ENCODE measurements at regions not wholly inside any gene's neighbourhood (a gene's known extent, or its start where the extent isn't known, plus 50 kb on each side); places are given as distances from the start of the nearest gene placed in this dataset.
"Not testable (repeated sequence)": the region's sequence is repeated elsewhere in the genome, so short reads cannot be mapped to it uniquely, and the experiment has no call there.

DNA sequence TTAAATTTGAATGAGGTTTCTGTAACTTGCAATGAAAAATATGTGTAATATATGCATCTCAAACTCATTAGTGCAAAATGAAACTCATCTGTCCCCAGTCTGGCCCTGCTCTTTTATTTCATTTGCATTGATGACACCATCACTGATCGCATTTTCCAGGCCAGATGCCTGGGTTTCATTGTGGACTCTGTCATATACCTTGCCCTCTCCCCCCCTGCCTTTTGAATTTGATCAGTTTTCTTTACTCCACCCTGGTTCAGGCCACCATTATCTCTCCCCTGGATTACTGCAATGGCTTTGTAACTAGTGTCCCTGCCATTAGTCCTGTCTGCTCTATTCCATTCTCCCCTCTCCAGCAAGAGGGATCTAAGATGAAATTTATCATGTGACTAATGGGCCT lies 360.6 kb upstream of the C11orf87 start:
- TF ChIP-seq, protein P1, sequence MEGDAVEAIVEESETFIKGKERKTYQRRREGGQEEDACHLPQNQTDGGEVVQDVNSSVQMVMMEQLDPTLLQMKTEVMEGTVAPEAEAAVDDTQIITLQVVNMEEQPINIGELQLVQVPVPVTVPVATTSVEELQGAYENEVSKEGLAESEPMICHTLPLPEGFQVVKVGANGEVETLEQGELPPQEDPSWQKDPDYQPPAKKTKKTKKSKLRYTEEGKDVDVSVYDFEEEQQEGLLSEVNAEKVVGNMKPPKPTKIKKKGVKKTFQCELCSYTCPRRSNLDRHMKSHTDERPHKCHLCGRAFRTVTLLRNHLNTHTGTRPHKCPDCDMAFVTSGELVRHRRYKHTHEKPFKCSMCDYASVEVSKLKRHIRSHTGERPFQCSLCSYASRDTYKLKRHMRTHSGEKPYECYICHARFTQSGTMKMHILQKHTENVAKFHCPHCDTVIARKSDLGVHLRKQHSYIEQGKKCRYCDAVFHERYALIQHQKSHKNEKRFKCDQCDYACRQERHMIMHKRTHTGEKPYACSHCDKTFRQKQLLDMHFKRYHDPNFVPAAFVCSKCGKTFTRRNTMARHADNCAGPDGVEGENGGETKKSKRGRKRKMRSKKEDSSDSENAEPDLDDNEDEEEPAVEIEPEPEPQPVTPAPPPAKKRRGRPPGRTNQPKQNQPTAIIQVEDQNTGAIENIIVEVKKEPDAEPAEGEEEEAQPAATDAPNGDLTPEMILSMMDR (IDR thresholded peaks at IDR 0.05; ENCODE audit: control insufficient read depth, extremely low read depth, insufficient read depth): no peak
- H3K4me3 ChIP-seq (ENCODE audit: low read depth, low read length): no peak overlapping the region
- no peak for DNase-seq (ENCODE audit: low read depth)

DNA sequence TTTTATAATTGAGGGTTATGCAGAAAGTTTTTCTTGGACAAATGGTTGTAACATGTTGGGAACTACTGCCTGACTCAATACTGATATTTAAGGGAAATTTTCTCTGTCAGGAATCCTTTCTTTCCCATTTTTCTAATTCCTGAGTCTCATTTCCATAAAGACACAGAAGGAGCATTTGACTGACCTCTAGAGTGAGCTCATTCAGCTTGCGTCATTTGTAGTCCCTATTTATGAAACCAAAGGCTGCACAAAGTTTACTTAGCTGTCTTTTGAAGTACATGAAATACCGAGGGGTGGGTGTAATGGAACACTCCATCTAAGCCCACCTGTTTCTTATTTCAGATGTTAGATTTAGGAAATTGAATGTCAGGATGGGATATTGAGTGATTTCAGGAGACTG lies 359.5 kb upstream of the C11orf87 start:
- TF ChIP-seq, protein P1 (IDR thresholded peaks at IDR 0.05; ENCODE audit: control insufficient read depth, extremely low read depth, insufficient read depth): no peak
- DNase-seq (ENCODE audit: low read depth): no peak
- no peak overlapping the region for H3K4me3 ChIP-seq (ENCODE audit: low read depth, low read length)

DNA sequence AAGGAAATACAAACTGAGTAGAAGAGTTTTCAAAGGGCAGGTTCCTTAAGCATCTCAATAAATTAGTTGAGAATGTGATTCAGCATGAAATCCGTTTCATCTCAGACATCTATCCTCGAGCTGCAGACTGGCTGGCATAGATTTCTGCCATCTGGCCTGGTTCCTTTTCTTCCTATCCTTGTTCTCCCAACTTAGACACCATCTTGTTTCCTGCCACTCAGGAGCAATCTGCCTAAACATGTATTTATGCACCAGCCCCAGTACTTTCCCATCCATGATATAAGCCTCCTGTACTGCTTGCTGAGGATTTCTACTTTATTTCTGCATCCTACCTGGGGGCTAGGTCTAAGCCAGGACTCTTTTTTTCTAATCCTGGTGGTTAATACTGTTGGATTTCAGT lies 359.1 kb upstream of the C11orf87 start:
- H3K4me3 ChIP-seq (ENCODE audit: low read depth, low read length): no peak overlapping the region
- no peak for DNase-seq (ENCODE audit: low read depth)
- TF ChIP-seq, protein P1 (IDR thresholded peaks at IDR 0.05; ENCODE audit: control insufficient read depth, extremely low read depth, insufficient read depth): no peak

DNA sequence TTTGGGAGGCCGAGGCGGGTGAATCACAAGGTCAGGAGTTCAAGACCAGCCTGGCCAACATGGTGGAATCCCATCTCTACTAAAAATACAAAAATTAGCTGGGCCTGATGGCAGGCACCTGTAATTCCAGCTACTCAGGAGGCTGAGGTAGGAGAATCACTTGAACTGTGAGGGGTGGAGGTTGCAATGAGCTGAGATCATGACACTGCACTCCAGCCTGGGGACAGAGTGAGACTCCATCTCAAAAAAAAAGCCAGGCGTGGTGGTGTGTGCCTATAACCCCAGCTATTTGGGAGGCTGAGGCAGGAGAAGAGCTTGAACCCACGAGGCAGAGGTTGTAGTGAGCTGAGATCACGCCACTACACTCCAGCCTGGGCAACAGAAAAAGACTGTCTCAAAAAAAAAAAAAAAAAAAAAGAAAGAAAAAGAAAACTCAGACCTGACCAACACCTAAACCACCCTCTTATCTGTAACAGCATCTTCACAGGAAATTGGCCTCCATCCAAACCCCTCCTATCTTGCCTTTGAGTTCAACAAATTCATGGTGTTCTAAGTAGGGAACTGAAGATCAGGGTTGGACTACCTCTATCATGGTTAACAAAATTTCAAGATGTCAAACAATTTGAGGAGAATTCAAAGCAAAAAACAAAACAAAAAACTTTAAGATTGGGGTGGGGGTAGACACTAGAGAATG lies 357.2 kb upstream of the C11orf87 start:
- peak; percentile 8 for DNase-seq (ENCODE audit: low read depth)
- not testable (repeated sequence) for H3K4me3 ChIP-seq (ENCODE audit: low read depth, low read length)

DNA sequence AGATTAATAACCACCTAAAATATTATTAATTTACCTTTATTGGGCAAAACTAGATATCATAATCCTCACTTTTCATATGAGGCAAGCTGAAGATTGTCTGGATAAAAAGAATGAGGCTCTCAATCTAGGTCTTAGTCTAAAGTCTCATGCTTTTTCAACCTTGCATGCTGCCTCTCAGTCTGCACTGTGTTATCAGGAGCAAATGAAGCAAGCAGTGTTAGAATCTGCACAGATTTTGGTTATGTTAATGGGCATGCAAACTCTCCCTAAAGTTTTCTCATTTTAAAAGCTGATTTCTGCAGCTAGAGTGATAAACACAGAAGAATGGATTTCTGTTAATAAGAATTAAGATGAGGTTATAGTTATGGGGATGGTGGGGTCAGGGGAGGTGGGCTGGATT lies 350.7 kb upstream of the C11orf87 start:
- TF ChIP-seq, protein P1 (IDR thresholded peaks at IDR 0.05; ENCODE audit: control insufficient read depth, extremely low read depth, insufficient read depth): no peak
- no peak overlapping the region for H3K4me3 ChIP-seq (ENCODE audit: low read depth, low read length)
- no peak for DNase-seq (ENCODE audit: low read depth)

DNA sequence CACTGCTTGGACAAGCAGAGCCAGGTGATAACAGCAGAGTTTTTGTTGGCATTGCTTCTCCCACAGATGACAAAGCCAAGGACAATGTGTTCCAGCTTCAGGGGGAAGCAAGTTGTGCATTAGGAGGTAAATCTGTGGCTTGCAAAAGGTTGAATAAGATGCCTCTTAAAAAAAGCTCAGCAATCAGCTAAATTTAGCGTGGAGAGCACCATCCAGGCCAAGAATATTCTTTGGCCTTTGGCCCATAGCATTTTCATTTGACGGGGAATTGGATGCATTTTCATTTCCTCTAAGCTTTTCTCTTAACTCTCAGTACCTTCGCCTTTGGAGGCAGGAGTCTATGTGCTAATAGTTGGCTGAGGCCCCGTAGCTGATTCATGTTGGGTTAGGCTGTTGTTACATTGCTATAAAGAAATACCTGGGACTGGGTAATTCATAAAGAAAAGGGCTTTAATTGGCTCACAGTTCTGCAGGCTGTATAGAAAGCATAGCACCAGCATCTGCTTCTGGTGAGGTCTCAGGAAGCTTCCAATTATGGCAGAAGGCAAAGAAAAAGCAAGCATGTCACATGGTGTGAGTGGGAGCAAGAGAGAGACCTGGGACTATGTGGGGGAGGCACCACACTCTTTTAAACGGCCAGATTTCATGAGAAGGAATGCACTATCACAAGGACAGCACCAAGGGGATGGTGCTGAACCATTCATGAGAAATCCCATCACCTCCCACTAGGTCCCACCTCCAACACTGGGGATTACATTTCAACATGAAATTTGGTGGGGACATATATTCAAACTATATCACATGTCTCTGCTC lies 350.1 kb upstream of the C11orf87 start:
- DNase-seq (ENCODE audit: low read depth): peak; percentile 13
- no peak overlapping the region for H3K4me3 ChIP-seq (ENCODE audit: low read depth, low read length)
- TF ChIP-seq, protein P1 (IDR thresholded peaks at IDR 0.05; ENCODE audit: control insufficient read depth, extremely low read depth, insufficient read depth): no peak

DNA sequence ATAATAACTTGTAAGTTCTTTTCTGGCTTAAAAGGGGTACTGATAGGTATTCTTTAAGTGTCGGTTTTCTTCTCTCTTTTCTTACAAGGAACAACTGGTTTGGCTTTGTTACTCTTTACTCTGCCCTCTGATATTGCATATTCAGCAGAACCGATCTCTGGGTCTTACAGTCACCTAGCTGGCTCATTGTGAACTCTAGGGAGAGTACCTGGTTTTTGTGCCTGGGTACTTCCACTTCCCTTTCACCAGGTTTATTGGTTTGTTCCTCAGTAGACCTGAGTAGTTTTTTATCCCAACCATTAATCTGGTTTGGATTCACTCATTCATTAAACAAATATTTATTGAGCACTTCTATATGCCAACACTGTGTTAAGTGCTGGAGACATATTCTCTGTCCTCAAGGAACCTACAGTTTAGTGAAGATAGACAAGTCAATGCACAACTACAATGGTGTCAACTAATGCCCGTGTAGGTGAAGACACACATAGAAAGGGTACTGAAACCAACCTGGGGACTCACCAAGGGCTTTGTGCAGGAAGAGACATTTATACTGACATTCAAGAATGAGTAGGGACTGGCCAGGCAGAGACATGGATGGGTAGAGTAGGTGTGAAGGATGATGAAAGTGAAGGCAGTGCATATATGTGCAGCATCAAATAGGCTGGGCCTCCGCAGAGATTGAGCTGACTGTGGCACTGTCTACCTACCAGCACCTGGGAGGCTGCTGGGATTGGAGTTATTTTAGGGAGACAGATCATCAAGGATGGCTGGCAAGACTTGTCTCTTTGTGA lies 348.8 kb upstream of the C11orf87 start:
- TF ChIP-seq, protein P1 (IDR thresholded peaks at IDR 0.05; ENCODE audit: control insufficient read depth, extremely low read depth, insufficient read depth): no peak
- DNase-seq (ENCODE audit: low read depth): no peak
- H3K4me3 ChIP-seq (ENCODE audit: low read depth, low read length): no peak overlapping the region
